ENCODE measurements at regions not wholly inside any gene's neighbourhood (a gene's known extent, or its start where the extent isn't known, plus 50 kb on each side); places are given as distances from the start of the nearest gene placed in this dataset.
A peak's percentile ranks its signal among the peaks of the same experiment; 100 is the strongest.

DNA sequence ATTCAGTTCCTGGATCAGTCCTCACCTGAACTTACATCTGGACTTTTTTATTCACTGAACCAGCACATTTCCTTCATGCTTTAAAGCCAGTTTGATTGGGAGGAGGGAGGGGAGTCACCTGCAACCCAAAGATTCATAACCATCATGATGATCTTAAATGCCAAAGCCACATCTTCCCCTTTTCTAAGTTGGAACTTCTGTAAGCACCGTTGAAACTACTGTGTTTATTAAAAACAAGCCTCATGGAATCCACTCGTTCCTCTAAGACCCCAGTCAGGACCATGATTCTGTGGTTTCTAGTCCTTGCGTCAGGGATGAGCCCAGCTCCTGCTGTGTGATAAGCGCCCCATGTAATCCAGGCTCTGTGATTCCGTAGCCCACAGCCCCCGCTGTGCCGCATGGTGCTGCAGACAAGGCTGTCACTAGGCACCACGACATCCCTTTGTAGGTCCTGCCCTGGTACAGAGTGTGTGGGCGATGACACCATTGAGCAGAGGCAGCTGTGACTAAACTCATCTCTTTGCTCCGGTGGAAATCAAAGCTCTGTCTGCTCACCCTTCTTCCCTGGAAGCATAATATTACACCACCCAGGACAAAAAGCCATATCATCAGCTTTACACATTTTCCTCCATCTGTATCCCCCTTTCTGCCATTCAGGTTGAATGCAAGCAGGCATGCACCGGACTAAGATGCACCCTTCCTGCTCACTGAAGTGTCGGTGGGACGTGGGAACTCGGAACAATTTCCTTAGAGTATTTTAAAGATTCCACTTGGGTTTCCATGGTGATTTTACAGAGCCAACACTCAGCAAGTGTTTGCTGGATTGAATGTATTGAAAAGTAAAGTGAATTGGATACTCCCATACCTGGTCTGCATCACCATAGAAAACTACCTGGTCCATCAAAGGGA, 132.0 kb upstream of the FSTL4 start:
- H4K20me1 ChIP-seq (ENCODE audit: insufficient read depth, low read length), result no peaks in the 10 kb centered on the region
- TF ChIP-seq, protein P1, sequence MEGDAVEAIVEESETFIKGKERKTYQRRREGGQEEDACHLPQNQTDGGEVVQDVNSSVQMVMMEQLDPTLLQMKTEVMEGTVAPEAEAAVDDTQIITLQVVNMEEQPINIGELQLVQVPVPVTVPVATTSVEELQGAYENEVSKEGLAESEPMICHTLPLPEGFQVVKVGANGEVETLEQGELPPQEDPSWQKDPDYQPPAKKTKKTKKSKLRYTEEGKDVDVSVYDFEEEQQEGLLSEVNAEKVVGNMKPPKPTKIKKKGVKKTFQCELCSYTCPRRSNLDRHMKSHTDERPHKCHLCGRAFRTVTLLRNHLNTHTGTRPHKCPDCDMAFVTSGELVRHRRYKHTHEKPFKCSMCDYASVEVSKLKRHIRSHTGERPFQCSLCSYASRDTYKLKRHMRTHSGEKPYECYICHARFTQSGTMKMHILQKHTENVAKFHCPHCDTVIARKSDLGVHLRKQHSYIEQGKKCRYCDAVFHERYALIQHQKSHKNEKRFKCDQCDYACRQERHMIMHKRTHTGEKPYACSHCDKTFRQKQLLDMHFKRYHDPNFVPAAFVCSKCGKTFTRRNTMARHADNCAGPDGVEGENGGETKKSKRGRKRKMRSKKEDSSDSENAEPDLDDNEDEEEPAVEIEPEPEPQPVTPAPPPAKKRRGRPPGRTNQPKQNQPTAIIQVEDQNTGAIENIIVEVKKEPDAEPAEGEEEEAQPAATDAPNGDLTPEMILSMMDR (IDR thresholded peaks at IDR 0.05; ENCODE audit: low read depth, low read length), result no peak
- no peak for TF ChIP-seq EZH2phosphoT487 (IDR thresholded peaks at IDR 0.05; ENCODE audit: low read depth)
- no peaks in the 10 kb centered on the region for H3K9me3 ChIP-seq (ENCODE audit: insufficient read depth, low read length)
- H3K79me2 ChIP-seq (ENCODE audit: low read length), result no peaks in the 10 kb centered on the region
- no peaks in the 10 kb centered on the region for H3K36me3 ChIP-seq (replicated peaks; ENCODE audit: low read depth, low read length)
- peak overlapping the region; percentile 36; the same call in 1 of the 2 replicates for H2AFZ ChIP-seq (ENCODE audit: low read depth, low read length)
- peak overlapping the region; percentile 41 for H3K4me3 ChIP-seq (ENCODE audit: low read length)
- peaks cover 30% of the 10 kb centered on the region for H3K4me1 ChIP-seq (ENCODE audit: low read length)
- peak overlapping the region; percentile 68 for H3K4me2 ChIP-seq (ENCODE audit: low read length)
- no peaks in the 10 kb centered on the region for H3K27me3 ChIP-seq (ENCODE audit: low read depth, low read length)
- no peak overlapping the region for H3K27ac ChIP-seq (ENCODE audit: low read length)
- no peak overlapping the region for H3K9ac ChIP-seq (ENCODE audit: low read length)

DNA sequence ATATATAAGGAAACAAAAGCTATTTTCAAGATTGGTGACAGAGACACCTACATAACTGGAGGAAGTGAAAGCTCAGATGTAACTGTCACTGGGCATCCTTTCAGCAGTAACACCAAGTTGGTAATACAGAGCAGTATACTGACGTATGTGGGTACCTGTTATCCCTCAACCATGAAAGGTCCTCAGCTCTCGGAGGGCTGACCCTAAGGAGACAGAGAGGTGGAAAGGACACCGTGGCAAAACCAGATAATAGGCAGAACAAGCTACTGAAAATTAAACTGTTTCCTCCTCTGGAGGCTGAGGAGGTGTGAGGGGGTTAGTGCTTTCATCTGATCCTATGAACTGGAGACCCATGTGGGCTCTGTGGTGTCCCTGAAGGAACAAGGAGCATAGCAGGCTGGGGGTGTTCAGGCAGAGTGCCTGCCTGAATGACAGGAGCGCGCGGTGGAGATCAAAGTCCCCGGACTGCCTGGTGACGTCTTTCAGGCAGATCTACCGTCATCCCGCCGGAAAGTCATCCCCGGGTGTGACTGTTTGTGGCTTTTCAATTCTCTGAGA, 130.2 kb upstream of the FSTL4 start:
- H3K27ac ChIP-seq (ENCODE audit: low read length), result no peak overlapping the region
- H3K9ac ChIP-seq (ENCODE audit: low read length), result no peak overlapping the region
- no peaks in the 10 kb centered on the region for H4K20me1 ChIP-seq (ENCODE audit: insufficient read depth, low read length)
- no peak overlapping the region for H3K4me3 ChIP-seq (ENCODE audit: low read length)
- no peaks in the 10 kb centered on the region for H3K27me3 ChIP-seq (ENCODE audit: low read depth, low read length)
- peaks cover 30% of the 10 kb centered on the region for H3K4me1 ChIP-seq (ENCODE audit: low read length)
- H3K9me3 ChIP-seq (ENCODE audit: insufficient read depth, low read length), result no peaks in the 10 kb centered on the region
- TF ChIP-seq, protein P1 (IDR thresholded peaks at IDR 0.05; ENCODE audit: low read depth, low read length), result no peak
- TF ChIP-seq EZH2phosphoT487 (IDR thresholded peaks at IDR 0.05; ENCODE audit: low read depth), result no peak
- H3K36me3 ChIP-seq (replicated peaks; ENCODE audit: low read depth, low read length), result no peaks in the 10 kb centered on the region
- no peaks in the 10 kb centered on the region for H3K79me2 ChIP-seq (ENCODE audit: low read length)
- H2AFZ ChIP-seq (ENCODE audit: low read depth, low read length), result no peak overlapping the region
- peak overlapping the region; percentile 44 for H3K4me2 ChIP-seq (ENCODE audit: low read length)

DNA sequence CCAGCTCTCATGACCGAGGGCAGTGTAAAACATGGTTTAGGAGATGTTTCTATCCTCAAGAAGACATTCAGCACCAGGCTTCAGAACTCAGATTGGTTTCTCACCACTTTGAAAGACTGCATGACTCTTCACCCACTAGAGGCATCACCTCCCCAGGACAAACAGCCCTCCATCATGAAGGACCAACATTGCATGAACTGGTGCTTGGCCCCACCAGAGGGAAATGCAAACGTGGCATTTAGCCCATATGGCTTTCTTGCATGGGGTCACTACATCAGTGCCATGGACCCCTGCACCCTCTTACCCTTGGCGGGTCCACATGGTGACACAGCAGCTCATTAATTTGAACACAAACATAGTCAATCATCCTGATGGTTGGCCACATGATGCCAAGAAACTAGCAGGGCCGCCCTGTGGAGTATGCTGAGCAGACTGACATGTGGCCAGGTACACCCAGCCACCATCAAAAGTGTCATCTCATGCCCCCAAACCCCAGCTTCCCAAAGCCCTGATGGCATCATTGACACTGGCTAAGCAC, 129.5 kb upstream of the FSTL4 start:
- no peak for TF ChIP-seq EZH2phosphoT487 (IDR thresholded peaks at IDR 0.05; ENCODE audit: low read depth)
- TF ChIP-seq, protein P1 (IDR thresholded peaks at IDR 0.05; ENCODE audit: low read depth, low read length), result no peak
- Histone ChIP-seq H3K4me2 (ENCODE audit: low read length) (peak overlapping the region; percentile 44; the same call in 1 of the 2 replicates), H3K79me2 (ENCODE audit: low read length) (no peaks in the 10 kb centered on the region), H2AFZ (ENCODE audit: low read depth, low read length) (no peak overlapping the region), H4K20me1 (ENCODE audit: insufficient read depth, low read length) (no peaks in the 10 kb centered on the region), H3K36me3 (replicated peaks; ENCODE audit: low read depth, low read length) (no peaks in the 10 kb centered on the region), H3K4me1 (ENCODE audit: low read length) (peaks cover 30% of the 10 kb centered on the region), H3K9me3 (ENCODE audit: insufficient read depth, low read length) (no peaks in the 10 kb centered on the region), H3K27ac (ENCODE audit: low read length) (no peak overlapping the region), H3K9ac (ENCODE audit: low read length) (no peak overlapping the region), H3K27me3 (ENCODE audit: low read depth, low read length) (no peaks in the 10 kb centered on the region), H3K4me3 (ENCODE audit: low read length) (no peak overlapping the region)

DNA sequence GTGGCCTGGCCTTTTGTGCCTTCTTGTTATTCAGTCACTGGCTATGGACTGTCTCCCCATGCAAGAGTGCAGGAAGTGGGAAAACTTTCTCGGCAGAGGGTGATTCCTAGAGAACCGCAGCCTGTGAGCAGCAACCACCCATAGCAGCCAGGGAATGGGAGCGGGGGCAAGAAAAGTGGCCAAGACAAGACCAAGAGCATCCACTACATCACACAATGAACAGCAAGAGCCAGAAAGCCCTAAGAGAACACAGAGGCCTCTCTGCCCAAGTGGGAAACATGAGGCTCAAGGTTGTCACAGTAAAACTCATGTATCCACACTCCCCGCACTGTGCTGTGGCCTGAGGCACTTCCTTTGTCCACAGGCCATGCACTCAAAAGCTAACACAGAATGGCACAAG, 129.1 kb upstream of the FSTL4 start:
- no peak overlapping the region for H3K9ac ChIP-seq (ENCODE audit: low read length)
- H3K4me1 ChIP-seq (ENCODE audit: low read length), result peaks cover 30% of the 10 kb centered on the region
- H3K4me3 ChIP-seq (ENCODE audit: low read length), result no peak overlapping the region
- H3K79me2 ChIP-seq (ENCODE audit: low read length), result no peaks in the 10 kb centered on the region
- TF ChIP-seq EZH2phosphoT487 (IDR thresholded peaks at IDR 0.05; ENCODE audit: low read depth), result no peak
- H3K9me3 ChIP-seq (ENCODE audit: insufficient read depth, low read length), result no peaks in the 10 kb centered on the region
- no peaks in the 10 kb centered on the region for H3K36me3 ChIP-seq (replicated peaks; ENCODE audit: low read depth, low read length)
- no peak overlapping the region for H2AFZ ChIP-seq (ENCODE audit: low read depth, low read length)
- H4K20me1 ChIP-seq (ENCODE audit: insufficient read depth, low read length), result no peaks in the 10 kb centered on the region
- H3K4me2 ChIP-seq (ENCODE audit: low read length), result no peak overlapping the region
- H3K27me3 ChIP-seq (ENCODE audit: low read depth, low read length), result no peaks in the 10 kb centered on the region
- H3K27ac ChIP-seq (ENCODE audit: low read length), result no peak overlapping the region

All from OCI-LY3 (cell line).